NCI-H1105 (cell line): ENCODE measurements at regions not wholly inside any gene's neighbourhood (a gene's known extent, or its start where the extent isn't known, plus 50 kb on each side); places are given as distances from the start of the nearest gene placed in this dataset.

Experiments used
- DNase-seq: peaks from one replicate; lab custom pipeline; 2025; lab: John Stamatoyannopoulos, UW

DNA sequence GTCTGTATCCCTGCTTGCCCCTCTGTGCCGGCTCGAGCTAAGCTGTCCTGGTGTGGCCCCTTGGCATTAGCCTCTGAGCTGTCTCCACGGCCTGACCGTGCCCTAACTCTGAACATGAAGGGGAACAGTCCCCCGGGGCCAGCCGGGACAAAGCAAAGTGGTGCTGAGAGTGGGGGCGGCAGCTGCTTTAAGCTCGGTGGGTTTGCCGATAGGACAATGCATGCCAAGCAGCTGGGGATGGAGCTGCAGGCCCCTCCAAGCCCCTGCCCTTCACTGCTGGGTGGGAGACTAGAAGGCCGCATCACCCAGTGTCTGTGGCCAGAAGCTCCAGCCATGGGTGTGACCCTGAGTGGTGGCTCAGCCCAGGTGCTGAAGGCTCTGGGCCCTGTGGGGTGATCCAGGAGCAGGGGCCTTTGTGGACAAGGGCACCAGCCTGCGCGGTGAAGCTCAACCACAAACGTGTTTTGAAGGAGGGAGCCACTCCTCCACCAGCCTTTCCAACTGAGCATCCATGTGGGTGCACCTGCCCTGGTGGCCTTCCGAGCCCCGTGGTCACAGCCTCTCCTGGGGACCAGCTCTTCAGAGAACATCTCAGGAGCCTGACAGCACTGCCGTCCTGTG is 242.5 kb downstream of the ERMARD start:
- no peak for DNase-seq

- DNase-seq, result no peak
Measured at GRCh38 chr6:169991913-169992312, 240.5 kb downstream of the ERMARD start.

- DNase-seq, result no peak
Measured at GRCh38 chr6:169991031-169991390, 239.6 kb downstream of the ERMARD start.

GRCh38 chr6:169990095-169991030 is 238.9 kb downstream of the ERMARD start:
- DNase-seq, result no peak

DNA sequence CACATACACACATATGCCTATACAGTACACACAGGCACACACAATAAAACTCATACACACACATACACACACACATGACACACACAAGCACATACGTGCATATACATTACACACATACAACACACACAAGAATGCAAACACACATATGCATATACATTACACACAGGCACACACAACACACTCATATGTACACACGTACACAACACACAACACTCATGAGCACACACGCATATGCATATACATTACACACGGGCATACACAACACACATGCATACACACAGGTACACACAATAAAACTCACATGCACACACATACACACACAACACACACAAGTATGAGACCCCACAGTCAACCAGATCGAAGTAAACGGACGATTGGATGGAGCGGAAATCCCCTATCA is 238.2 kb downstream of the ERMARD start:
- DNase-seq, result no peak

DNA sequence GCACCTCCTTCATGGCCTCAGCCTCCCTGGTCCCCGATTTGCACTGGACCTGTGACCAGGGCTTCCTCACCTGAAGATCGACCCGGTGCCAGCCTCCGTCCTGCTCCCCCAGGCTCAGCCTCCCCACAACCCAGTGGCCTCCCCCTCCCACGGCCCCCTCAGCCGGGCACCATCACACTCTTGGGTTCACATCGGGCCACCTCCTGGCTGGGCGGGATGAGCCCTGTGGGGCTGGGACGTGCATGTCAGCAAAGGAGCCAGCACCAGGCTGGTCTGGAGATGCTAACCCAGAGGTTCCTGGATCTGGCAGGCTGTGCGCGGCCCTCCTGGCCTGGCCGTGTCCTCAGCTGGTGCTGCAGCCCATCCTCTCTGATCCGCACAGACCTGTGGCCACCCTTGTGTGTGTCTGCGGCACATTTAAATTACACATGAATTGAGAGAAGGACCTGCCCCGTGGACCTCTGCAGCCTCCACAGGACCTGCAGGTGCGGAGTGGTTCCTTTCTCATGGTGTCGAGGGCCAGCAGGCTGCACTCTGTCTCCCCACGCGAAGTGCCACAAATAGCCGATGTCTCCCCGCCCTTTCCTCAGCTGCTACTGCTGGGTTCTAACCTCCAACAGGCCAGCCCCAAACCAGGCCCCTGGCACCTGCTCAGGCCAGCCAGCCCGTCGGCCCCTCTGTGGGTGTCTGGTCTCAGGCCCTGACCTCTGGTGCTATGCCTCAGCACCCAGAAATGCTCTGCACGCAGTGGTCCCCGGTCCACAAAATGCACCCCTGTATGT is 237.5 kb downstream of the ERMARD start:
- no peak for DNase-seq

DNA sequence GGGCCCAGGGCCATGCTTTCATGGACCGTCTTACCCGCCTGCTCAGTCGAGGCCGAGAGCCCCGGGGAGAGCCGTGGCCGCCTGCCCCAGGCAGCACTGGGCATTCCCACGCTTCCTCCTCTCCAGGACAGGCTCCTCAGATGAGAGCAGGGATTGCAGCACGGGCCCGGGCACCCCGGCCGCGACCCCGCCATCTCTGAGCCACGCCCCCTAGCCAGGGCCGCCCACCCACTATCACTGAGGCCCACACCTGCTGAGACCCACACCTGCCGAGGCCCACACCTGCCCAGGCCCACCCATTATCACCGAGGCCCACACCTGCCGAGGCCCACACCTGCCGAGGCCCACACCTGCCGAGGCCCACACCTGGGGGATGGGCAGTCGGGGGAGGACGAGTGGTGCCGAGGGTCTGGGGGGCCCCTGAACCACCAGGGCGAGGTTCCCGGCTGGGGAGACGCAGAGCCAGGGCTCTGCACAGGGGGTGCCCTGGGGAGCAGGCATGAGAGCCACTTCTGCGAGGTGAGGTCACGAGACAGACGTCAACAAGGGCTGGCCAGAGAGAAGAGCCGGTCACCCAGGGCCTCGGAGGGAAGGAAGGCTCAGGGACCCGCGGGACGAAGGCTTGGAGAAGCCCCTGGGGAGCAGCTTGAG is 235.6 kb downstream of the ERMARD start:
- no peak for DNase-seq

- no peak for DNase-seq
Measured at GRCh38 chr6:169986171-169986847, 234.9 kb downstream of the ERMARD start.

- DNase-seq, result no peak
Measured at GRCh38 chr6:169985121-169986015, 233.9 kb downstream of the ERMARD start.

- DNase-seq, result no peak
Measured at GRCh38 chr6:169984181-169985120, 233.0 kb downstream of the ERMARD start.

- DNase-seq, result no peak
Measured at GRCh38 chr6:169983651-169984050, 232.2 kb downstream of the ERMARD start.

DNA sequence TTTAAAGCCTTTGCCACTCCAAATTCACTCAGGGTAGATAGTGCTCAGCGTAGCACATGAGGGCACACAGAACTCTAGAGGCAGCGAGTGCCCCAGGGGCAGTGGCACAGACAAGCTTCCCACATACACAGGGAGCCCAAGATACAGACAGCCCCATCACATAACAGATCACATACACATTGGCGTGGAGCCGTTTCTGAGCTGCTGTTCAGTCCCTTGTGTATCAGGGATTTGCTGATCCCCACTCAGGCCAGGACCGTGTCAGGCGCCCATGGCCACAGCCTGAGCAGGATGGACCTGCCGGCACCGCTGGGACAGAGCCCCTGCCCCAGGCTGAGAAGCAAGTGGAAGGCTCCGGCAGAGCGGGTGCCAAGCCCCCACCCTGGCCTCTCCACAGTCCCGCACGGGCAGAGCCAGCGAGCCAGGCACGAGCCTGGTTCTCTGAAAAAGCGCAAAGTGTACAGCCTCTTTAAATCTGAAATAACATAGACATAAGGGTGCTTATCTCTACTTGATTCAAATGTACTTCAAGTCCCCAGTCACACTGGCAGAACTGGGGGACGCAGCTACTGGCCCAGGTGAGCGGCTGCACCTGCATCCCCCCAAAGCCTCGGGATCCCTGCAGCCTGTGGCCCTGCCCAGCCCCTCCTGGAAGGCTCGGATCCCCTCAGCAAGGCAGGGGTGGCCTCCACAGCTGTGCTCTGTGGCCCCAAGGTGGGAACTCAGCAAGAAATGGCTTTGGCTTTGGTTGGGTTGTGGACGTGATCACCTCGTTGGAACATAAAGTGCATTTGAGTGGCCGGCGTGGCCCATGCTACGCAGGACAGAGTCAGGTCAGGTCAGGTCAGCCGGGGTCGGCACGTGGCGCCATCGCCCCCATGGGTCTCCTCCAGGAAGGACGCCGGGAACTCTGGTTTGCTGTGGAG is 231.3 kb downstream of the ERMARD start:
- no peak for DNase-seq

DNA sequence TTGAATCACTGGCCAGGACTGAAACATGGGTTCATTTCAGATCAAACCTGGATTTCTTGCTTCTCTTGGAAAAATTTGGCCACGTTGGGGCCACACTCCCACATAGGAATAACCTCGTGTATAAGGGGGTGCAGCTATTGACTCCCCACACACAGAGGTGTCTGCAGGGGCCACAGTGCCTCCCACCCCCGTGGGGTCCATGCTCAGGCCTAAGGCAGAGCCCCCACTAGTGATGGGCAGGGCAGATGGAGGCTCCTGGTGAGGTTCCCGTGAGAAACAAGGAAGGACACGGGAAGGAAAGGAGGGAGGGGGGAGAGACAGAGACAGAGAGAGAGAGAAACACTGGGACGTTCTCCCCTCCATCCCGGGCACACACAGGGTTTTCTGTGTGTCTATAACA is 230.5 kb downstream of the ERMARD start:
- no peak for DNase-seq

- no peak for DNase-seq
Measured at GRCh38 chr6:169981568-169981967, 230.1 kb downstream of the ERMARD start.

DNA sequence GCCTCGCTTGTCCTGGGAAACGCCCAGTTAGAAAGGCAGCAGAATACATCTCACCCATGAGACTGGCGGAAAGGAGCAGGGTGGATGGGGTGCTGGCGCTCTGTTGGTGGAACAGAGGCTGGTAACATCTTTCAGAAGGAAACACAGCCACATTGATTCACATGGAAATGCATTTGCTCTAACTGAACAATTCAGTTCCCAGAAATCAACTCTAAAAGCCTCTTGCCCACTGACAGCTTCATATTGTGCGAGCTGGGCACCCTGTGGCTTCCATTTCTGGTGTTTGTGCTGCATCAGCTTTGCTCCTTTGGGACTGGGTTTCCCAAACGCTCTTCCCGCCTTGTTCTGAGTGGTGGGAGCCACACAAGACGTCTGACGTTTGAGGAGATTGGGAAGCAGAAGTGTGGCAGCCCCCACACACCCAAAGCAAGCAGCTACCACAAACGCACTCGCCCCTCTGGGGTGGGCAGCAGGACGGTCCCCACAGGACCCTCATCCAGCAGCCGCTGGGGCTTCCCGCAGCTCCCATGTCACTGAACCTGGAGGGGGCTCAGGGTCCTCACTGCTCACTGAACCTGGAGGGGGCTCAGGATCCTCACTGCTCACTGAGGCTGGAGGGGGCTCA is 229.5 kb downstream of the ERMARD start:
- no peak for DNase-seq

- DNase-seq, result no peak
Measured at GRCh38 chr6:169979873-169980432, 228.5 kb downstream of the ERMARD start.

- no peak for DNase-seq
Measured at GRCh38 chr6:169978615-169979161, 227.3 kb downstream of the ERMARD start.
